ENCODE measurements at regions not wholly inside any gene's neighbourhood (a gene's known extent, or its start where the extent isn't known, plus 50 kb on each side); places are given as distances from the start of the nearest gene placed in this dataset.

DNA sequence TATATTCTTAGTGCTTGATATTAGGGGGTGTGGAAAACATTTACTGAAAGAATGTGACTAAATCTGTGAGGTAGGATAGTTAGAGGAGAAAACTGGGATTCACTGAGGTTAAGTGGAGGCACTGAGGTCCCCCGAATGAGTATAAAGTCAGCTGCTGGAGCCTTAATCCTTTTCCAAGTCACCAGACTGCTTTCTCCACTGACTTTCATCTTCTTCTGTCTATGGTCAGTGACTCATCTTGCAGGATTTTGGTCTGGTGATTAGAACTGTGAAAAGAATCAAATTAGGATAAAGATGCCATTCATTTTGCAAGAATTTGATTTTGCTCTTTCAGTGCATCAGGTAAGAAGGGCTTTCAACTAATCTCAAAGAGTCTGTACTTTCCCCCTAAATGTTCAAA is 89.3 kb upstream of the ALDH1A1 start:
- TF ChIP-seq, protein P1, sequence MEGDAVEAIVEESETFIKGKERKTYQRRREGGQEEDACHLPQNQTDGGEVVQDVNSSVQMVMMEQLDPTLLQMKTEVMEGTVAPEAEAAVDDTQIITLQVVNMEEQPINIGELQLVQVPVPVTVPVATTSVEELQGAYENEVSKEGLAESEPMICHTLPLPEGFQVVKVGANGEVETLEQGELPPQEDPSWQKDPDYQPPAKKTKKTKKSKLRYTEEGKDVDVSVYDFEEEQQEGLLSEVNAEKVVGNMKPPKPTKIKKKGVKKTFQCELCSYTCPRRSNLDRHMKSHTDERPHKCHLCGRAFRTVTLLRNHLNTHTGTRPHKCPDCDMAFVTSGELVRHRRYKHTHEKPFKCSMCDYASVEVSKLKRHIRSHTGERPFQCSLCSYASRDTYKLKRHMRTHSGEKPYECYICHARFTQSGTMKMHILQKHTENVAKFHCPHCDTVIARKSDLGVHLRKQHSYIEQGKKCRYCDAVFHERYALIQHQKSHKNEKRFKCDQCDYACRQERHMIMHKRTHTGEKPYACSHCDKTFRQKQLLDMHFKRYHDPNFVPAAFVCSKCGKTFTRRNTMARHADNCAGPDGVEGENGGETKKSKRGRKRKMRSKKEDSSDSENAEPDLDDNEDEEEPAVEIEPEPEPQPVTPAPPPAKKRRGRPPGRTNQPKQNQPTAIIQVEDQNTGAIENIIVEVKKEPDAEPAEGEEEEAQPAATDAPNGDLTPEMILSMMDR (IDR thresholded peaks at IDR 0.05; ENCODE audit: low read depth, low read length, missing input control), result no peak
- TF ChIP-seq, protein P2, sequence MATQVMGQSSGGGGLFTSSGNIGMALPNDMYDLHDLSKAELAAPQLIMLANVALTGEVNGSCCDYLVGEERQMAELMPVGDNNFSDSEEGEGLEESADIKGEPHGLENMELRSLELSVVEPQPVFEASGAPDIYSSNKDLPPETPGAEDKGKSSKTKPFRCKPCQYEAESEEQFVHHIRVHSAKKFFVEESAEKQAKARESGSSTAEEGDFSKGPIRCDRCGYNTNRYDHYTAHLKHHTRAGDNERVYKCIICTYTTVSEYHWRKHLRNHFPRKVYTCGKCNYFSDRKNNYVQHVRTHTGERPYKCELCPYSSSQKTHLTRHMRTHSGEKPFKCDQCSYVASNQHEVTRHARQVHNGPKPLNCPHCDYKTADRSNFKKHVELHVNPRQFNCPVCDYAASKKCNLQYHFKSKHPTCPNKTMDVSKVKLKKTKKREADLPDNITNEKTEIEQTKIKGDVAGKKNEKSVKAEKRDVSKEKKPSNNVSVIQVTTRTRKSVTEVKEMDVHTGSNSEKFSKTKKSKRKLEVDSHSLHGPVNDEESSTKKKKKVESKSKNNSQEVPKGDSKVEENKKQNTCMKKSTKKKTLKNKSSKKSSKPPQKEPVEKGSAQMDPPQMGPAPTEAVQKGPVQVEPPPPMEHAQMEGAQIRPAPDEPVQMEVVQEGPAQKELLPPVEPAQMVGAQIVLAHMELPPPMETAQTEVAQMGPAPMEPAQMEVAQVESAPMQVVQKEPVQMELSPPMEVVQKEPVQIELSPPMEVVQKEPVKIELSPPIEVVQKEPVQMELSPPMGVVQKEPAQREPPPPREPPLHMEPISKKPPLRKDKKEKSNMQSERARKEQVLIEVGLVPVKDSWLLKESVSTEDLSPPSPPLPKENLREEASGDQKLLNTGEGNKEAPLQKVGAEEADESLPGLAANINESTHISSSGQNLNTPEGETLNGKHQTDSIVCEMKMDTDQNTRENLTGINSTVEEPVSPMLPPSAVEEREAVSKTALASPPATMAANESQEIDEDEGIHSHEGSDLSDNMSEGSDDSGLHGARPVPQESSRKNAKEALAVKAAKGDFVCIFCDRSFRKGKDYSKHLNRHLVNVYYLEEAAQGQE (IDR thresholded peaks at IDR 0.05), result no peak
- TF ChIP-seq SP1 (IDR thresholded peaks at IDR 0.05) (no peak), JUND (IDR thresholded peaks at IDR 0.05) (no peak), FOXA1 (IDR thresholded peaks at IDR 0.05) (no peak), ATF3 (IDR thresholded peaks at IDR 0.05) (no peak)

Measured in liver (tissue), 3 donors.